Keratinocyte (primary cell): ENCODE measurements at regions not wholly inside any gene's neighbourhood (a gene's known extent, or its start where the extent isn't known, plus 50 kb on each side); places are given as distances from the start of the nearest gene placed in this dataset.

Source experiments
- DNase-seq: peaks from one replicate; pipeline ENCODE4 v3.0.0-alpha.2; 2011; ENCODE audit warnings: low read depth, missing footprints, low spot score
- FAIRE-seq: peaks from 2 replicates; lab custom pipeline; 2011; peaks lifted over from hg19 to GRCh38; lab: Jason Lieb, UNC
- H2AFZ ChIP-seq: 2 replicates; pipeline ENCODE4 v1.6.0; 2012; ENCODE audit warnings: low read length, control low read depth, inconsistent platforms; ENCODE audit not compliant: control insufficient read depth
- H3K27ac ChIP-seq: 2 replicates; pipeline ENCODE4 v1.5.1; 2011; ENCODE audit warnings: low read length; ENCODE audit not compliant: control insufficient read depth, insufficient read depth
- H3K27me3 ChIP-seq: 3 replicates; pipeline ENCODE4 v1.6.0; 2011; ENCODE audit warnings: low read length; ENCODE audit not compliant: control insufficient read depth, insufficient read depth; ENCODE audit errors: extremely low read depth
- H3K36me3 ChIP-seq, 2 experiments: 2 replicates in 1 of 2; 3 replicates in 1 of 2; pipeline ENCODE4 v1.5.1; 2011; ENCODE audit warnings: low read length in 2 of 2, mild to moderate bottlenecking in 1 of 2; ENCODE audit not compliant: control insufficient read depth in 2 of 2, insufficient read depth in 2 of 2; ENCODE audit errors: extremely low read depth in 1 of 2
- H3K4me1 ChIP-seq: 3 replicates; pipeline ENCODE4 v1.5.1; 2011; ENCODE audit warnings: low read length; ENCODE audit not compliant: control insufficient read depth, insufficient read depth; ENCODE audit errors: extremely low read depth
- H3K4me2 ChIP-seq: 3 replicates; pipeline ENCODE4 v1.6.0; 2011; ENCODE audit warnings: low read depth, low read length; ENCODE audit not compliant: control insufficient read depth, insufficient read depth; ENCODE audit errors: extremely low read depth
- H3K4me3 ChIP-seq, 3 experiments: fragments of 200-600 bp in 1 of 3; sonication (generic) in 1 of 3; 2 replicates in 2 of 3; 3 replicates in 1 of 3; pipeline ENCODE4 v1.5.1; 2011 to 2016; ENCODE audit warnings: low read length in 3 of 3, mild to moderate bottlenecking in 3 of 3, control low read depth in 2 of 3, inconsistent platforms in 1 of 3, low read depth in 1 of 3, mixed read lengths in 1 of 3, mixed run types in 1 of 3, moderate library complexity in 1 of 3; ENCODE audit not compliant: control insufficient read depth in 2 of 3, insufficient read depth in 2 of 3; ENCODE audit errors: extremely low read depth in 1 of 3
- H3K79me2 ChIP-seq: 2 replicates; pipeline ENCODE4 v1.6.0; 2012; ENCODE audit warnings: low read length; ENCODE audit not compliant: control insufficient read depth, insufficient read depth
- H3K9ac ChIP-seq: 3 replicates; pipeline ENCODE4 v1.6.0; 2011; ENCODE audit warnings: low read length; ENCODE audit not compliant: control insufficient read depth, insufficient read depth; ENCODE audit errors: extremely low read depth
- H3K9me1 ChIP-seq: 3 replicates; pipeline ENCODE4 v1.6.0; 2011; ENCODE audit warnings: low read length; ENCODE audit not compliant: control insufficient read depth, insufficient read depth; ENCODE audit errors: extremely low read depth
- H3K9me3 ChIP-seq: 2 replicates; pipeline ENCODE4 v1.5.1; 2012; ENCODE audit warnings: low read depth, low read length; ENCODE audit not compliant: control insufficient read depth
- H4K20me1 ChIP-seq: 3 replicates; pipeline ENCODE4 v1.6.0; 2011; ENCODE audit warnings: low read length; ENCODE audit not compliant: control insufficient read depth, insufficient read depth; ENCODE audit errors: extremely low read depth
- EZH2 ChIP-seq: IDR thresholded peaks from one replicate; pipeline ENCODE4 v1.6.1; 2012; ENCODE audit warnings: inconsistent platforms, mild to moderate bottlenecking, low read length, moderate library complexity
- dilution Hi-C: fragments of 300-500 bp; cut with MboI; formaldehyde crosslinking; loops from one replicate; pipeline ENCODE4 v1.7.0; 2020; ENCODE audit warnings: low sequenced_read_pairs; ENCODE audit not compliant: extremely low pct_ligation_motif_present
- TF ChIP-seq, protein P1 (sequence below), 3 experiments: IDR thresholded peaks in 1 of 3; conservative IDR thresholded peaks in 1 of 3; optimal IDR thresholded peaks in 1 of 3; 2 replicates in 2 of 3; 3 replicates in 1 of 3; pipeline versions ENCODE3 to v1.5.1; 2011; ENCODE audit warnings: low read length in 3 of 3, mild to moderate bottlenecking in 3 of 3, moderate library complexity in 2 of 3, control low read depth in 1 of 3, inconsistent platforms in 1 of 3; ENCODE audit not compliant: insufficient read depth in 2 of 3; ENCODE audit errors: extremely low read depth in 1 of 3

DNA sequence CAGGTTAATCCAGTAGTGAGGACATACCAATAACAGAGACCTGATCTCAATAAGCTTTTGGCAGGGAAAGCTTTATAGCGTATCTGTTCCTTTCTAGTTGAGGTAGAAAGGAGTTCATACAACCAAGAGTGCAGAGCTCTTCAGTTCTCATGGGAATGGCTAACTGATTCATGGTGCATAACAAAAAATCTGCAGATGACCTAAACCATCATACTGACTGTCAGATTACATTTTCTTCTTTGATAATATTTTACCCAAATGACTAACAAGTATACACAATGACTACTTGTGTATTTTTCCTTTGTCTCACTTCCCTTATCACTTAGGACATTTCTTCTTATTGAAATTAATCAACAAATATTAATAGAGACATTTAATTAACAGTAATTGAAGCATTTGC lies 140.0 kb upstream of the SERTAD2 start:
- H3K4me1 ChIP-seq: peaks cover 5% of the 10 kb centered on the region
- no peak overlapping the region for H3K4me2 ChIP-seq
- FAIRE-seq: no peak

DNA sequence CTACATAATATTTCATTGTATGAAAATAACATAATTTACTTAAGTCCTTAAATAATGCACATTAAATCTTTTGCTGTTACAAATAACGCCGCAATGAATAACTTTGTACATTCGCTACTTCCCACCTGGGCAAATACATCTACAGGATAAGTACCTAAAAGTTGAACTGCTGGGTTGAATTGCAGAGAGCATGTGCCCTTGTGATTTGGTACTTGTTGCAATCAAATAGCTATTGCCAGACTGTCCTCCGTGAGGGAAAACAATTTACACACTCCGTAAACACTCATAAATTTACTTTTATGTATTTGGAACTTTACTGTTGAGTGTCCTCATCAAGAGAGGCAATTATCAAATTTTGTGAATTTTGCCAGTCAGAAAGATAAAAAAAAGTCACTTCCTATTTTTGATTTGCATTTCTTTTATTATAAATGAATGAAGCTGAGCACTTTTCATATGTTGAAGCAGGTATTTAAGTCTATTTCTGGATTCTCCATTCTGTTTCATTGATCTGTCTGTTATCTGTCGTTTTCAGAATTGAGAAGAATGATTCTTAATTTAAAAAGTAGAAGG lies 140.8 kb upstream of the SERTAD2 start:
- Histone ChIP-seq H4K20me1 (no peaks in the 10 kb centered on the region), H3K79me2 (no peaks in the 10 kb centered on the region), H3K9me1 (no peaks in the 10 kb centered on the region), H3K27ac (no peak overlapping the region), H3K27me3 (no peaks in the 10 kb centered on the region), H2AFZ (no peak overlapping the region), H3K4me3 (no peak overlapping the region), H3K9me3 (no peaks in the 10 kb centered on the region), H3K4me1 (peaks cover 5% of the 10 kb centered on the region), H3K4me2 (no peak overlapping the region), H3K36me3 (no peaks in the 10 kb centered on the region), H3K9ac (no peak overlapping the region)
- FAIRE-seq (no peak), DNase-seq (no peak)
- no peak for TF ChIP-seq EZH2
- TF ChIP-seq, protein P1, sequence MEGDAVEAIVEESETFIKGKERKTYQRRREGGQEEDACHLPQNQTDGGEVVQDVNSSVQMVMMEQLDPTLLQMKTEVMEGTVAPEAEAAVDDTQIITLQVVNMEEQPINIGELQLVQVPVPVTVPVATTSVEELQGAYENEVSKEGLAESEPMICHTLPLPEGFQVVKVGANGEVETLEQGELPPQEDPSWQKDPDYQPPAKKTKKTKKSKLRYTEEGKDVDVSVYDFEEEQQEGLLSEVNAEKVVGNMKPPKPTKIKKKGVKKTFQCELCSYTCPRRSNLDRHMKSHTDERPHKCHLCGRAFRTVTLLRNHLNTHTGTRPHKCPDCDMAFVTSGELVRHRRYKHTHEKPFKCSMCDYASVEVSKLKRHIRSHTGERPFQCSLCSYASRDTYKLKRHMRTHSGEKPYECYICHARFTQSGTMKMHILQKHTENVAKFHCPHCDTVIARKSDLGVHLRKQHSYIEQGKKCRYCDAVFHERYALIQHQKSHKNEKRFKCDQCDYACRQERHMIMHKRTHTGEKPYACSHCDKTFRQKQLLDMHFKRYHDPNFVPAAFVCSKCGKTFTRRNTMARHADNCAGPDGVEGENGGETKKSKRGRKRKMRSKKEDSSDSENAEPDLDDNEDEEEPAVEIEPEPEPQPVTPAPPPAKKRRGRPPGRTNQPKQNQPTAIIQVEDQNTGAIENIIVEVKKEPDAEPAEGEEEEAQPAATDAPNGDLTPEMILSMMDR (optimal IDR thresholded peaks at IDR 0.05 in 1 of 3, IDR thresholded peaks at IDR 0.05 in 1 of 3, conservative IDR thresholded peaks at IDR 0.05 in 1 of 3; ENCODE audit: extremely low read depth in 1 of 3, insufficient read depth in 2 of 3, low read length in 3 of 3): no peak
- dilution Hi-C loops: no loop called here

More for the DNA sequence above, 140.0 kb upstream of the SERTAD2 start:
- Histone ChIP-seq H3K9me1 (no peaks in the 10 kb centered on the region), H3K79me2 (no peaks in the 10 kb centered on the region), H3K27me3 (no peaks in the 10 kb centered on the region), H3K27ac (no peak overlapping the region), H3K4me3 (no peak overlapping the region), H3K9me3 (no peaks in the 10 kb centered on the region), H3K9ac (no peak overlapping the region), H4K20me1 (no peaks in the 10 kb centered on the region), H3K36me3 (no peaks in the 10 kb centered on the region), H2AFZ (no peak overlapping the region)
- TF ChIP-seq EZH2: no peak
- TF ChIP-seq, protein P1 (optimal IDR thresholded peaks at IDR 0.05 in 1 of 3, IDR thresholded peaks at IDR 0.05 in 1 of 3, conservative IDR thresholded peaks at IDR 0.05 in 1 of 3; ENCODE audit: extremely low read depth in 1 of 3, insufficient read depth in 2 of 3, low read length in 3 of 3): no peak
- DNase-seq: no peak
- dilution Hi-C loops: no loop called here
